H1 (cell line): ENCODE measurements at regions not wholly inside any gene's neighbourhood (a gene's known extent, or its start where the extent isn't known, plus 50 kb on each side); places are given as distances from the start of the nearest gene placed in this dataset.

ENCODE experiments used
- BRCA1 ChIP-seq: IDR thresholded peaks from 2 replicates; pipeline ENCODE4 v1.6.1; 2012; ENCODE audit warnings: low read depth, low read length, improper control_type of control experiment
- CBX5 ChIP-seq: fragments of 300-800, 300-1000 bp; sonication (generic); IDR thresholded peaks from 2 replicates; pipeline ENCODE4 v1.7.1; 2016; ENCODE audit warnings: antibody characterized with exemption, low read length, low read depth
- CTBP2 ChIP-seq: IDR thresholded peaks from 2 replicates; pipeline ENCODE4 v1.7.0; 2011; ENCODE audit warnings: borderline replicate concordance, mild to moderate bottlenecking, moderate library complexity, mixed read lengths, low read length; ENCODE audit not compliant: insufficient read depth, insufficient read length
- EP300 ChIP-seq, 2 experiments: IDR thresholded peaks; 1 replicate in 1 of 2; 2 replicates in 1 of 2; pipeline ENCODE4 v1.6.1; 2011 to 2012; ENCODE audit warnings: low read depth in 2 of 2, low read length in 2 of 2, mild to moderate bottlenecking in 2 of 2, borderline replicate concordance in 1 of 2, inconsistent platforms in 1 of 2, moderate library complexity in 1 of 2
- FOSL1 ChIP-seq: IDR thresholded peaks from 2 replicates; pipeline ENCODE4 v1.6.1; 2011; ENCODE audit warnings: mild to moderate bottlenecking, low read depth, low read length, moderate library complexity; ENCODE audit not compliant: insufficient read depth
- JUN ChIP-seq: IDR thresholded peaks from 2 replicates; pipeline ENCODE4 v1.6.1; 2011; ENCODE audit warnings: low read depth, mild to moderate bottlenecking, improper control_type of control experiment, low read length
- SP2 ChIP-seq: IDR thresholded peaks from 2 replicates; pipeline ENCODE4 v1.6.1; 2012; ENCODE audit warnings: mild to moderate bottlenecking, low read length, inconsistent platforms
- TEAD4 ChIP-seq: IDR thresholded peaks from 2 replicates; pipeline ENCODE4 v1.6.1; 2012; ENCODE audit warnings: low read depth, low read length, inconsistent platforms, mixed read lengths
- TF ChIP-seq, protein P1 (sequence below): fragments of 300-600 bp; sonication (generic); IDR thresholded peaks from 2 replicates; pipeline ENCODE4 v1.7.1; 2012; ENCODE audit warnings: low read length, moderate library complexity, mild to moderate bottlenecking, inconsistent platforms; ENCODE audit not compliant: insufficient replicate concordance

DNA sequence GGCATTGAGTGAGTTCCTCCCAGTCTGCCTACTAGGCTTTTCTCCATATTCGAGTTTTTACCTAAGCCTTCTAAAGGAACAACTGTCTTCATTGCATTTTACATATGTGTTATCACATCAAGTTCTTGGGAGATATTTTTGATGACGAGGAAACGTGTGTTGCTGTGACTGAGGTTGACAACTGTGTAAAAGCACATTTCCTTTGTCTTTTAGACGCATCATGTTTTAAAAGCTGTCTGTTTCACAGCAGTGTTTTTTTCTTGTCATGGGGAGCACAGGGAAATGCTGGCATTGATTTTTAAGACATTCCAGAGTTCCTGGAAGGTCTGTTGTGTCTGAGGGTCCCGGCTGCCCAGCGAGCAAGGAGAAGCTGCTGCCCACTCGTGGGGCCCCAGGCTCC is 381.8 kb downstream of the DCDC2C start (continued):
- TF ChIP-seq, protein P1, sequence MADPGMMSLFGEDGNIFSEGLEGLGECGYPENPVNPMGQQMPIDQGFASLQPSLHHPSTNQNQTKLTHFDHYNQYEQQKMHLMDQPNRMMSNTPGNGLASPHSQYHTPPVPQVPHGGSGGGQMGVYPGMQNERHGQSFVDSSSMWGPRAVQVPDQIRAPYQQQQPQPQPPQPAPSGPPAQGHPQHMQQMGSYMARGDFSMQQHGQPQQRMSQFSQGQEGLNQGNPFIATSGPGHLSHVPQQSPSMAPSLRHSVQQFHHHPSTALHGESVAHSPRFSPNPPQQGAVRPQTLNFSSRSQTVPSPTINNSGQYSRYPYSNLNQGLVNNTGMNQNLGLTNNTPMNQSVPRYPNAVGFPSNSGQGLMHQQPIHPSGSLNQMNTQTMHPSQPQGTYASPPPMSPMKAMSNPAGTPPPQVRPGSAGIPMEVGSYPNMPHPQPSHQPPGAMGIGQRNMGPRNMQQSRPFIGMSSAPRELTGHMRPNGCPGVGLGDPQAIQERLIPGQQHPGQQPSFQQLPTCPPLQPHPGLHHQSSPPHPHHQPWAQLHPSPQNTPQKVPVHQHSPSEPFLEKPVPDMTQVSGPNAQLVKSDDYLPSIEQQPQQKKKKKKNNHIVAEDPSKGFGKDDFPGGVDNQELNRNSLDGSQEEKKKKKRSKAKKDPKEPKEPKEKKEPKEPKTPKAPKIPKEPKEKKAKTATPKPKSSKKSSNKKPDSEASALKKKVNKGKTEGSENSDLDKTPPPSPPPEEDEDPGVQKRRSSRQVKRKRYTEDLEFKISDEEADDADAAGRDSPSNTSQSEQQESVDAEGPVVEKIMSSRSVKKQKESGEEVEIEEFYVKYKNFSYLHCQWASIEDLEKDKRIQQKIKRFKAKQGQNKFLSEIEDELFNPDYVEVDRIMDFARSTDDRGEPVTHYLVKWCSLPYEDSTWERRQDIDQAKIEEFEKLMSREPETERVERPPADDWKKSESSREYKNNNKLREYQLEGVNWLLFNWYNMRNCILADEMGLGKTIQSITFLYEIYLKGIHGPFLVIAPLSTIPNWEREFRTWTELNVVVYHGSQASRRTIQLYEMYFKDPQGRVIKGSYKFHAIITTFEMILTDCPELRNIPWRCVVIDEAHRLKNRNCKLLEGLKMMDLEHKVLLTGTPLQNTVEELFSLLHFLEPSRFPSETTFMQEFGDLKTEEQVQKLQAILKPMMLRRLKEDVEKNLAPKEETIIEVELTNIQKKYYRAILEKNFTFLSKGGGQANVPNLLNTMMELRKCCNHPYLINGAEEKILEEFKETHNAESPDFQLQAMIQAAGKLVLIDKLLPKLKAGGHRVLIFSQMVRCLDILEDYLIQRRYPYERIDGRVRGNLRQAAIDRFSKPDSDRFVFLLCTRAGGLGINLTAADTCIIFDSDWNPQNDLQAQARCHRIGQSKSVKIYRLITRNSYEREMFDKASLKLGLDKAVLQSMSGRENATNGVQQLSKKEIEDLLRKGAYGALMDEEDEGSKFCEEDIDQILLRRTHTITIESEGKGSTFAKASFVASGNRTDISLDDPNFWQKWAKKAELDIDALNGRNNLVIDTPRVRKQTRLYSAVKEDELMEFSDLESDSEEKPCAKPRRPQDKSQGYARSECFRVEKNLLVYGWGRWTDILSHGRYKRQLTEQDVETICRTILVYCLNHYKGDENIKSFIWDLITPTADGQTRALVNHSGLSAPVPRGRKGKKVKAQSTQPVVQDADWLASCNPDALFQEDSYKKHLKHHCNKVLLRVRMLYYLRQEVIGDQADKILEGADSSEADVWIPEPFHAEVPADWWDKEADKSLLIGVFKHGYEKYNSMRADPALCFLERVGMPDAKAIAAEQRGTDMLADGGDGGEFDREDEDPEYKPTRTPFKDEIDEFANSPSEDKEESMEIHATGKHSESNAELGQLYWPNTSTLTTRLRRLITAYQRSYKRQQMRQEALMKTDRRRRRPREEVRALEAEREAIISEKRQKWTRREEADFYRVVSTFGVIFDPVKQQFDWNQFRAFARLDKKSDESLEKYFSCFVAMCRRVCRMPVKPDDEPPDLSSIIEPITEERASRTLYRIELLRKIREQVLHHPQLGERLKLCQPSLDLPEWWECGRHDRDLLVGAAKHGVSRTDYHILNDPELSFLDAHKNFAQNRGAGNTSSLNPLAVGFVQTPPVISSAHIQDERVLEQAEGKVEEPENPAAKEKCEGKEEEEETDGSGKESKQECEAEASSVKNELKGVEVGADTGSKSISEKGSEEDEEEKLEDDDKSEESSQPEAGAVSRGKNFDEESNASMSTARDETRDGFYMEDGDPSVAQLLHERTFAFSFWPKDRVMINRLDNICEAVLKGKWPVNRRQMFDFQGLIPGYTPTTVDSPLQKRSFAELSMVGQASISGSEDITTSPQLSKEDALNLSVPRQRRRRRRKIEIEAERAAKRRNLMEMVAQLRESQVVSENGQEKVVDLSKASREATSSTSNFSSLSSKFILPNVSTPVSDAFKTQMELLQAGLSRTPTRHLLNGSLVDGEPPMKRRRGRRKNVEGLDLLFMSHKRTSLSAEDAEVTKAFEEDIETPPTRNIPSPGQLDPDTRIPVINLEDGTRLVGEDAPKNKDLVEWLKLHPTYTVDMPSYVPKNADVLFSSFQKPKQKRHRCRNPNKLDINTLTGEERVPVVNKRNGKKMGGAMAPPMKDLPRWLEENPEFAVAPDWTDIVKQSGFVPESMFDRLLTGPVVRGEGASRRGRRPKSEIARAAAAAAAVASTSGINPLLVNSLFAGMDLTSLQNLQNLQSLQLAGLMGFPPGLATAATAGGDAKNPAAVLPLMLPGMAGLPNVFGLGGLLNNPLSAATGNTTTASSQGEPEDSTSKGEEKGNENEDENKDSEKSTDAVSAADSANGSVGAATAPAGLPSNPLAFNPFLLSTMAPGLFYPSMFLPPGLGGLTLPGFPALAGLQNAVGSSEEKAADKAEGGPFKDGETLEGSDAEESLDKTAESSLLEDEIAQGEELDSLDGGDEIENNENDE: no peak
- TF ChIP-seq EP300 (IDR thresholded peaks at IDR 0.05; ENCODE audit: borderline replicate concordance in 1 of 2, low read depth in 2 of 2, low read length in 2 of 2) (no peak), CBX5 (no peak), CTBP2 (no peak), FOSL1 (no peak), JUN (no peak), BRCA1 (no peak), TEAD4 (no peak), SP2 (no peak)
- TF ChIP-seq, all 59 proteins: peak for 0
